ENCODE measurements at regions not wholly inside any gene's neighbourhood (a gene's known extent, or its start where the extent isn't known, plus 50 kb on each side); places are given as distances from the start of the nearest gene placed in this dataset.

GRCh38 chr4:113815826-113816225 lies 54.3 kb upstream of the CAMK2D start:
- no peak for TF ChIP-seq CTCF (IDR thresholded peaks at IDR 0.05)
- no peak for TF ChIP-seq POLR2A (IDR thresholded peaks at IDR 0.05)
